DMS79 treated with DMSO at 0.1 percent for 48 hours (cell line): ENCODE measurements at regions not wholly inside any gene's neighbourhood (a gene's known extent, or its start where the extent isn't known, plus 50 kb on each side); places are given as distances from the start of the nearest gene placed in this dataset.

Experiments used
- DNase-seq: peaks from one replicate; lab custom pipeline; 2025; lab: John Stamatoyannopoulos, UW

DNA sequence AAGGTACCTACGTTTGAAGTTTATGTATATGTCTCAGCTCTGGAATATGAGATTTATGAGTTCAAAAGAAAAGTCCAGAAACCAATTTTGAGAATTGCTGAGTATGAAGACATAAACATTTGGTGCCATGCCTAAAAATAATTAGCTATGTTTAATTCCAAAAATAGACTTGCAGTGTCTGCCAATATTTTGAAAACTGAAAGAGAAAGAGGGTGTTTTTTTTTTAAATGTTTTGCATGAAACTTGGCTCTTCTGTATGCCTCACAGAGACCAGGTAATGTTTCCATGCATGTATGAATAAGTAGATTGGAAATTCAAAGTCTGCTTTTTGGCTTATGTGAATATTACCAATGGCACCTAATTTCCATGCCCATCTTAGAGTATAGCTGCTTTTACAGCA lies 634.4 kb upstream of the C9orf72 start:
- no peak for DNase-seq

DNA sequence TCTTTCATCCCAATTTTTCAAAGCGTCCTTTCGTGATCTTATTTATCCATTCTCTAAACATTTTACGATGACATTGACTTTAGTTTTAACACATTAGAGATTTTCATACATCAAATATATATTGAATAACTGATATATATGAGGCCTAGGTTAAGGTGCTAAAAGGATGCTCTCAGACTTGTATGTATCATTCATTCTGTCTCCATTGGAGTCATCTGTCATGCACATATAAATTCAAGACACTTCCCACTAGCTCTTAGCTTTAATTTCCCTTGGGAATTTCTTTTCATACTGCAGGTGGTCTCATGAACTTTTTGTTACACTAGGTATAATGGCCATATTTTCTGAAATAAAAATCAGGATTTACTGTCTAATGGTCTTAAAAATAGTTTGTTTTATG lies 635.8 kb upstream of the C9orf72 start:
- no peak for DNase-seq

DNA sequence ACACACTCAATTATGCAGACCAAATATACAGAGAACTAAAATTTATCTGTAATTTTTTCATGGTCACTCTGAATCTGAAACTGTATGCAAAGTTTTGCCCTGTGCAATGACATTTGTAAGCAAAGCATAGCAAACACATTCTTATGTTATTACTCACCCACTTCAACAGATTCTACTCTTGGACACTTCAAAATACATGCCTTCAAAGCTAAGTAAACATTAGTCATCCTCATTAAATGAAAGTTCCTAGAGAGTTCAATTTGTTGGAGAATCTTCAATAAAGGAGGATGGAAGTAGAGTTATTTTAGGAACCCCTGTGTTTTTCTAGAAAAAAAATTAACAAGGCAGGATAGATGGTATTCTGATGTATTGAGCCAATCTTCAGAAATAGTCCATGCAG lies 639.7 kb upstream of the C9orf72 start:
- DNase-seq: no peak

DNA sequence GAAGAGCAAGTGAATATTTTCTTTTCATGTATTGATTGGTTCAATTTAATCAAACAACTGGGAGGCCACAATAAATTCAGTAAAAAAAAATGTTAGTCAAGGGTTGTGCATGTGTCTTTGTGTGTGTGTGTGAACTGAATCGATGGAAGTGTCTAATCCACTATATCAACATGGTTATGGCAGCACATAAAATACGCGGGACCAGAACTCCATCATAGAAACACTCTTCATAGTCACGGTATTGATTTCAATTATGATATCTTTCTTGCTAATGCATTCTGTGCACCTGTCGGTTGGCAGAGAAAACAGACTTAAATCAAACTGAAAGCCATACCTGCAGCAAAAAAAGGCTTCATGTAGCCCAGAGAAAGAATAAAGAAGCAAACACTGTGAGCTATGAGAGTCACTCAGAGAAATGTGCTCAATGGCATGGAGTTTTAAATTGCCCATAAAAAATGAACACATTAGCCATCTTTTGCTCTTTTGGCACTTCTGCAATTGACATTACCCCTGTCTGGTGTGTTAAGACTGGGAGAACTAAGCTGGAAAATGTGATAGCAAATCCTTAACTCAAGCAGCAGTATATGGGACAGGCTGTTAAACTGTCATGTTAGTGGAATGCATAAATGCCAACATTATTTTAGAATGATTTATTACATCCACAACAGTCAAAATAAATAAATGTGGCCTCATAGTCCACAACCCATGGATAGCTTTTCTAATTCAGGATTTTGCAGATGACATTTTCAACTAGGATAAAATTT lies 642.4 kb upstream of the C9orf72 start:
- DNase-seq: peak; percentile 35

DNA sequence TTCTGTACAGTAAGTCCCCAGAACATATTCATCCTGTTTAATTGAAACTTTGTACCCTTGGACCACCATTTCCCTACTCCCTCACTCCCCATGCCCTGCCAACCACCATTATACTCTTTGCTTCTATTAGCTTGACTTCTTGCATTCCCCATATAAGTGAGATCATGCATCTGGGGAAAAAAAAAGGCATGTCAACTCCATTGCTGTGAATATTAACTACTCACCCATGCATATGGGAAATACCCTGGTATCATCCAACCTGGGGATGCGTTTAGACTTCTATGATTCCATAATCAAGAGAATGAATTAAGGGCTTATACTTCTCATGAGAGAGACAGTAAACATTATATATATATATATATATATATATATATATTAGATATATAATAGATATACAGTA lies 659.4 kb upstream of the C9orf72 start:
- no peak for DNase-seq

DNA sequence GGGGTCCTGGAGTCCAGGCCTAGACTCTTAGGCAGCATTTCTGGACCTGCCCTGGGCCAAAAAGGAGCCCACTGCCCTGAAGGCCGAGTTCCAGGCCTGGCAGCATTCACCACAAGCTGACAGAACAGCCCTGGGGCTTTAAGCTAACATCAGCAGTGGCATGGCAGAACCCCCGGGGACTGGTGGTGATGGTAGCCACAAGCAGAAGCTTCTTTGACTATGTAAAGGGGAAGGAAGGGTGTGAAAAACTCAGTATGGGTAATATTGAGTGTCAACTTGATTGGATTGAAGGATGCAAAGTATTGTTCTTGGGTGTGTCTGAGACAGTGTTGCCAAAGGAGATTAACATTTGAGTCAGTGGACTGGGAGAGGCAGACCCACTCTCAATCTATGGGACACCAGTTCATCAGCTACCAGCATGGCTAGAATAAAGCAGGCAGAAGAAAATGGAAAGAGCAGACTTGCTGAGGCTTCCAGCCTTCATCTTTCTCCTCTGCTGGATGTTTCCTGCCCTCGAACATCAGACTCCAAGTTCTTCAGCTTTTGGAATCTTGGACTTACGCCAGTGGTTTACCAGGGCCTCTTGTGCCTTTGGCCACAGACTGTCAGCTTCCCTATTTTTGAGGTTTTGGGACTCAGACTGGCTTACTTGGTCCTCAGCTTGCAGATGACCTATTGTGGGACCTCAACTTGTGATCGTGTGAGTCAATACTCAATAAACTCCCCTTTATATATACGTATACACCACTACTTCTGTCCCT lies 661.0 kb upstream of the C9orf72 start:
- DNase-seq: no peak

DNA sequence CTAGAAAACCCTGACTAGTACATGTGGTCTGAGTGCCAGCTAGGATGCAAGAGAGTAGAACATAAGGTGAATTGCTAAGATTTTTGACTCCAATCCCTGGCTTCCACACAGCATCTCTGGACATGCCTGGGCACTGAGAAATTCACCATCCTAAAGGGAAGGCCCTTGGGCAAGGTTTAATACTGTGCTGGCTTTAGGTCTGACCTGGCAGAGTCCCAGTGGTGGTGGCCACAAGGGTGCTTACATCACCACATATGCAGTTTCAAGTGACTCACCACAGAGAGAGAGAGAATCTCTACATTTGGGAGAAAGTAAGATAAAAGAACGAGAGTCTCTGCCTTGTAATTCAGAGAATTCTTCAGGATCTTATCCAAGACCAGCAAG lies 661.6 kb upstream of the C9orf72 start:
- DNase-seq: no peak

DNA sequence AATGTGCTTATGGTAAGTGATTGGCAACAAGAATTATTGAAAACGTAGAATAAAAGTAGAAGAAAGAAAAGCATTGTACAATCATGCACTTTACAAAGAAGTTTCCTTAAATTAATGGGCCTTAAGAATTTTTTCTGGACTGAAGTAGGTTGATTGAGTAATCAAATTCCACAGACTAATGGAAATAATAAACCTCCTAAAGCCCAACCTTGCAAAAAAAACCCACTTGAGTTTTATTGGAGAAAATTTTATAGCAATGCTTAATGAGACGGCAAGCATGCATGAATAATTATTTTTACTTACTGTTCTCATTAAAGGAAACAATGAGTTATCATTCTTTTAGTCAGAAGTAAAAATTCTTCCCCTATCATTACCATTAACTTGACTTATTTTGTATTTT lies 676.1 kb upstream of the C9orf72 start:
- DNase-seq: no peak

DNA sequence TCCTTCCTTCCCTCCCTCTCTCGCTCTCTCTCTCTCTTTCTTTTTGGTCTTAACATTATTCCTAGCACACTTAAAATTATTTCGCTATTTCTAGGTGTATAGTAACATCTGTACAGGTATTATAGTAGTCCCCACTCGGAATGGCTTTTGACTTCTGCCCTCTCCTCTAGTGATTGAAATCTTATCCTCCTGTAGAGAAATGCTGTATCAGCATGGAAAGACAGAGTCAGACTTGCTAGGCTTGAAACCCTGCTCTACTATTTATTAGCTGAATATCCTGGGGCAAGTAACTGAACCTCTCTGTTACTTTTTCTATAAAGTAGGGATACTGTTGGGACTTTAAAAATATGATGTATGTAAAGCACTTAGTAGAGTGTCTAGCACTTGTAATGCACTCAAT lies 681.9 kb upstream of the C9orf72 start:
- no peak for DNase-seq

DNA sequence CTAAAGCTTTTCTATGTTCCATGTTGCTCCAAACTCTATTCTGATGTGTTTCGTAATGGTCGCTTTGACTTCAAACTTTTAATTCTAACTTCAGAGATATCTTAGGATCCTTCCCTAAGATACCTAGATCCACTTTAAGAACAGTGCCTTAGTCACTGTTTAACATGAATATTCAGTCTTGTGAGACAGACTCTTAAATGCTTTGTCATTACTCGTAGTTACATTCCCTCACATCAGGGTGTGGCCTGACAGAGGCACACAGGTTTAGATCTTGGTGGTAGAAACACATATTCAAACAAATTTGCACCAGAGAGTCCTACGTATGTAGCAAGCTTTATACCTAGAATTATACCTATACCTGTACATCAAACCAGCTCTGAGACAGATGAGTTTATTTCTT lies 687.0 kb upstream of the C9orf72 start:
- DNase-seq: no peak

DNA sequence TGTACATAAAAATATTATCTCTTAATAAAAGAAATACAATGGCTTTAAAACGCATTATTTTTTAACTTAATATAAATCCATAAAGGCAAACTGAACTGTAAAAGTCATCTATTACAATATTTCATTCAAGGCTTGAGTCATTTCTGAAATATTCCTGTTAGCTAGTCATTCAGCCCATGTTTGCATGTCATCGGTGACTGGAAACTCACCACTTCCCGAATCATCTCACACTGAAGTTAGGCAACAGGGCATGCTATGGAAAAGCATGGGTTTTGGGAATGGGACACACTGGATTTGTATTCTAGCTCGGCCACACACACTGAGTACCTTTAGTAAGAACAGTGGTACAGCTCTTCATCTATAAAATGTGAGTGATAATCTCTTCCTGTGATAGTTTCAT lies 691.1 kb upstream of the C9orf72 start:
- no peak for DNase-seq

DNA sequence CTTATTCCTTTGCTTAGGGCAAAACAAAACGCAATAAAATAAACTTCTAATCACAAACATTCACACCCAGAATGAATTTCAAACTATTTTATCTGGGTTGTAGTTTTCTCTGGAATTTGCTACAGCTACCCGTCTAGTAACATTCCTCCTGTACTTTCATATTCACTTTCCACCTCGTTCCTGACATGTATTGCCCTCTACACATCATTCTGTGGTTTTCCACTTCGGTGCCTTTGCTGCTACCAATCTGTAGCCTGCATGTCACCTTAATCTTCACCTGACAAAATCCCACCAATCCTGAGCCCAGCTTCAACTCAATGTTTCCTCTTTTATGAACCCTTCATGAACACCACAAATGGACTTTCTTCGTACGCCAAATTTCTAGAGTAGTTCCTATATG lies 694.1 kb upstream of the C9orf72 start:
- no peak for DNase-seq

DNA sequence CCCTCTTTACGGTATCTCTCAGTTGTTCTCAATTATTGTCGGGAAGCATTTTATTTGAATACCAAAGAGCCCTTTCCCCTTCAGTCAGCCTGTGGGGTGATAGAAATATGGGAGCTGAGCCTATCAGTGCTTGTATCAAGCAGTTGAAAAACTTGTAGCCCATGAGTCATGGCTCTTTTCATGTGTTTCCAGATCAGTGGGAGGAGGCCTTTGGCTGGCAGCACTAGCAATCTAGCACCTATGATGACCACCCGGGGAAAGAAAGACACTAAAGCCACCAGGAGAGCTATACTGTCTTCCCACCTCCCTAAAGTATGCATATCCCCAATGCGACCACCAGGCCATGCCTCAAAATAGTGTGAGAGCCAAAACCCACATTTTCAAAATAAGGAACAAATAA lies 696.9 kb upstream of the C9orf72 start:
- no peak for DNase-seq

DNA sequence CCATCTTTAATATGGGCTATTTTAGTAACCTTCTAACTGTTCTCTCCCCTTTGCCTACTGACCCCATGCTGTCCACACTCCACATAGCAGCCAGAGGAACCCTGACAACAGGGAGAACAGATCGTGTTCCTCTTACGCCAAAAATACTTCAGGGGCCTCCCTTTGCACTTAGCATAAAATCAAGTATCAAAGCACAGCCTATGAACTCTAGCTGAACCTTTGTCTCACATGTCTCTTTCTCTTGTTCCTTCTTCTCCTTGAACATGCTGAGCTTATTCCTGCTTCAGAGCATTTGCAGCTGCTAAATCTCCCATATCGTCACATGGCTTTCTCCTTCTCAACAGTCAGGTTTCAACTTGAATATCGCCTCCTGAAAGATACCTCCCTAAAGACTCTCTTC lies 698.8 kb upstream of the C9orf72 start:
- no peak for DNase-seq

DNA sequence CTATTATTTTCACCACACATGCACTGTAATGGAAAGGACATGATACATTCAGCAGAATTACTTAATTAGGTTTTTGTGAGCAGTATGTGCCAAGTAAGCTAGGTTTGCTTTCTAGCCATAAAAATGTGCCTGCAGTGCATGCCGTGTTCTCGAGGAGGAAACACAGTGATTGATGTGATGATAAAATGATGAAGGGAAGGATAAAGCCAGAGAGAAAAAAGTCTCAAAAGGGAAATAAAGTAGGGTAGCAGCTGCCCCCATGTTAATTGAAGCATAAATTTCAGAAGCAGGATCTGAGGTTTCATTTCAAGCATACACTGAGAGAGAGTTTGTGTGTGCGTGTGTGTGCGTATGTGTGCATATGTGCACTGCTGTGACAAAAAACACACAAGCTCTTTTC lies 714.2 kb upstream of the C9orf72 start:
- DNase-seq: no peak

DNA sequence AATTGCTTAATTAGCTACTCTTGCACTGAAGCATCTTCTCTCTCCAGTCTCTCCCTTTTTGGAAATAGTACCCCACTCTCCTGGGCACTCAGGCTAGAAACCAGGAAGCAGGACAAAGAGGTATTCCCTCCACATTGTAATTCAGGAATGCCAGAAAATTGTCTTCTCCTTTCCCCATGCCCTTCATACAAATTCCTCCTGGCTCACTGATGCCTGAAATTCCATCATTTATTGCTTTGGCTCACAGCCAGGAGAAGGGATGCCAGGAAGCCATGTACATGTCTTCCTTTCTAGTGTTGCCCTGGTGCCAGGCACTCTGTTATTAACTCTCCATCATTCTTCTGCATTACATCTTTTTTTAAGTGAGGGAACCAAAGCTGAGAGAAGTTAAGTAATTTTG lies 716.5 kb upstream of the C9orf72 start:
- no peak for DNase-seq

DNA sequence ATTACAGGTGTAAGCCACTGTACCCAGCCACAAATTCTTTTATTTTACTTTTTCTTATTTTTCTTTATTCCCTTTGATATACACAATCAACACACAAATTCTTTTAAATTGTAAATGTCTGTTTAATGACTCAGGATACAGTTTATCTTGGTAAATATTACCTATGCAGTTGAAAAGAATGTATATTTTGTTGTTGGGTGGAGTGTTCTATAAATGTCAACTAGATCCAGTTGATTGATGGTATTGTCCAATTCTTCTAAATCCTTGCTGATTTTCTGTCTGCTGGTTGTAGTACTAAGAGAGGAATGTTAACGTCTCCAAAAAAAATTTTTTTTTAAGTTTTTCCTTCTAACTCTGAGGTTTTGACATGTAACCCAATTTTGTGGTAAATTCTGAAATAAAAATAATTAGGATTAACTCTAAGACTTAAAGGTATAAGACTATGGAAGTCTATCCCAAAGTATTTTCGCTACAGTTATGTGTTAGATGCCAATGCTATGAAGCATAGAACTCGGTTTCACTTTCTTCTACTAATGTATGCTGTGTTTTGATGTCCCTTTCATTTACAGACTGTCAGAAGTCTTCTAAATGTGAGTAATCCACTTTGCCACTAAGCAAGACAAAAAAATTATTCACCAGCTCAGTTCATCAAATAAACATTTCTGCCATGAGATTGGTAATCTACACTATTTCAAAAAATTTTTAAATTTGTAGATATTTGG lies 720.2 kb upstream of the C9orf72 start:
- no peak for DNase-seq

DNA sequence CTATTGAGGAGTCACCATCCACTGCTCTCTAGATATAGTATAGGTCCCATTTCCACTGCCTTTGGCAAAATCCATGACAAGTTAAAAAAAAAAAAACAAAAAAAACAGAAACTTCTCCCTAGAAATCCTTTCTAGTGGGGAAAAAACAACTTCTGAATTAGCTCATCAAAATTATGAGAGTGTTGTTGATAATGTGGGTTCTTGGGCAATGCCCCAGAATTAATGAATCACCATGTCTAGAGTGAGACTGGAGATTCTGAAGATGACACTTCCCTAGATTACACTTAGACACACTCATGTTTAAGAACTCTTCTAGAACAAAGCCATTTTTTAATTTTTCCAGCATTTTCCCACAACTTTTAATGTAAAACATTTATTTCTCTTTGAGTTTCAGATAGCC lies 728.0 kb upstream of the C9orf72 start:
- no peak for DNase-seq

DNA sequence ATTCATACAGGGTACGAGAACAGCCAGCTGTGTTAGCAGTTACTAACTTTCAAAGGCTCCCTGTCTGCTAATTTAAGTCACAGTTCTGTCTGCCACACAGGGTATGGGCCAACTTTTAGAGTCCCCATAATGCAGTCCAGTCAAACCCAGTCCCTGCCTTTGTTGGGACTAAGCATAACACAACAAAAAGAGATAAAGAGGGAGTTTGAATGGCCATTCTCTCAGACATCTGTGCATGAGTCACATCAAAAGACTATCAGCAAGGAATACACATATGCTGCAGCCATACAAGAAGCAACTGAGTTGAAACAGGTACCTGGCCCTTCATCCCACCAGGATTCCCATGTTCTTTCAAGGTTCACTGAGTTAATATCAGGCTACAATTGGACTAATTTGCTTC lies 744.5 kb upstream of the C9orf72 start:
- no peak for DNase-seq

DNA sequence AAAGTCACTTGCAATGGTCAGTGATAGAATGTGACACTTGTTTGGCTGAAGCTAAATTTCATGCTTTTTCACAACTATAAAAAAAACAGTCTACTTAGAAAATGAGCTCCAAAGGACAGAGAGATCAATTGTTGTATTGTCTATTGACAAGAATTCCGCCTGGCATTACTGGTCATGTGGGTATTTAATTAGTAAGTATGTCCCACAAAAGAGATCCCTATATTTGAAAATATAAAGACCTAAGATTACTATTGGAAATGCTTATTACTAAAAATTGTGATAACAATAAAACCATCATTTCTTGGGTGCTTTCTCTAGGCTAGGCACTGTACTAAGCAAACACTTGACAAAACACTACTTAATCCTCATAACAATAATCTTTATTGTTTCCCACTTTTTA lies 745.2 kb upstream of the C9orf72 start:
- no peak for DNase-seq

DNA sequence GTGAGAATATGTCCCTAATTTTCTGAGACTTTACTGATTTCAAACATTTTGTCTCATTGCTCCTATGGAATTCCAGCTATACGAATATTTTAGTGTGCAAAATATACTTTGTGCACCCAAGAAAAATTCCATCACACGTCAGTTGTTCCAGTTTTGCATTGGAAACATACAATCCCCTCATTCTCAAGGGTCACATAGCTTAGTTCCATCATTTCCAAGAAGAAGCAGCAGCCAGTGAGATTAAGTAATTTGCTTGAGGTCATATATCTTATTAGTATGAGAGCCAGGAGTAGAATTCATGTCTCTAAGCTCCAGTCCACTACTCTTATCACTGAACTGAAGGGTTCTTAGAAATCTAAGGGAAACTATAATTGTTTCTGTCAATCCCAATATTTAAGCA lies 746.7 kb upstream of the C9orf72 start:
- DNase-seq: no peak

DNA sequence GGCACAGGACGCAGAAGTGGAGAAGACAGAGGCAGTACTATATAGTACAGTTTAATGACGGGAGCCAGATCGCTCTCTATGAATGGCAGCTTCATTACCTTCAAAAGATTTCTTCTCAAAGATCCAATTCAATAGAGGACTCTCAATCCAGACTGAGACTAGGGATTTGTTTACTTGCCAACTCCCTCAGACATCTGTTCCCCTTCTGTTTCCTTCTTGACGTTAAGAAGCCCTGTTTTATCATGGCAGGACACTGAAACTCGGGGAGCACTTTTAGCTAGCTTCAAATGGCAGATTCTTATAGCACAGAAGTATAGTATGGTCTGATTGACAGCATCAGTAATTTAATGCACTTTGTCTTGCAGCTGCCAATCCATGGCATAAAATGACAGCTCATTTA lies 747.3 kb upstream of the C9orf72 start:
- DNase-seq: no peak

DNA sequence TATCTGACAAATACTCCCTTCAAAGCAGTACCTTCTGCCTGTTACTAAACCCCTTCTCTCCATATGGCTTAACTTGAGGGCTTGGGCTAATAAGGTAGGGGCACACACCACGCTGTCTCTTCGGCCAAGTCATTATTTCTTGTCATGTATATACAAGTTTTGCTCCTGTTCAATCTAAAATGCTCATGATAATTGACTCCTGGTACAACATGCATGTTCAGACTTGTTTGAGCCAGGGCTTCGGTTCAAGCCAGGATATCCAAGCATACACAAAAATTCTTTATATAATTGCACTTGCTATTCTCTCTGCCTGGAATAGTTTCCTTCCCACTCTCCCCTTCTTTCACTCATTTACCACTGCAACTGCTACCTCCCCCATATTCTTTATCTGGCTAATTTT lies 756.0 kb upstream of the C9orf72 start:
- no peak for DNase-seq
